HG02885 (cell line): ENCODE measurements at regions not wholly inside any gene's neighbourhood (a gene's known extent, or its start where the extent isn't known, plus 50 kb on each side); places are given as distances from the start of the nearest gene placed in this dataset.
A peak's percentile ranks its signal among the peaks of the same experiment; 100 is the strongest.
"Not testable (repeated sequence)": the region's sequence is repeated elsewhere in the genome, so short reads cannot be mapped to it uniquely, and the experiment has no call there.

Source experiments
- ATAC-seq: cut with Tn5 transposase; IDR thresholded peaks from one replicate; pipeline ENCODE4 v1.9.1; 2021; ENCODE audit warnings: mild to moderate bottlenecking; ENCODE audit not compliant: unreplicated experiment, poor library complexity

DNA sequence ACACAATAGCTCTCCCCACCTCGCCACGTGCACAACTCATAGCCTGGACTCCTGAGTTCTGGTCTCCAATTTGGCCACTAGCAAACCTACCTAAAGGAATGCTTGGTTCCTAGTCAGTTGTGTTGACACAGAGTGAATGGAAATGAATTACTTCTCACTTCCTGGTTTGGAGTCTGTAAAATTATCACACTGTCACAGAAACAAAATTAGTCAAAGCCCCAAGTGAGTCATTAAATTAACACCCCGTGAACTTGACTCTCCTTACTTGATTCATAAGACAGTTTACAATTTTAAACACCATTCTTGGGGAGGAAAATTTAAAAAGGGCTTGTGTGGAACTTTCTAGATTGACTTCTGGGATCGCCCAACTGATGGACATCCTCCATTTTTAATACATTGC is 276.2 kb upstream of the CTNNB1 start:
- no peak for ATAC-seq

DNA sequence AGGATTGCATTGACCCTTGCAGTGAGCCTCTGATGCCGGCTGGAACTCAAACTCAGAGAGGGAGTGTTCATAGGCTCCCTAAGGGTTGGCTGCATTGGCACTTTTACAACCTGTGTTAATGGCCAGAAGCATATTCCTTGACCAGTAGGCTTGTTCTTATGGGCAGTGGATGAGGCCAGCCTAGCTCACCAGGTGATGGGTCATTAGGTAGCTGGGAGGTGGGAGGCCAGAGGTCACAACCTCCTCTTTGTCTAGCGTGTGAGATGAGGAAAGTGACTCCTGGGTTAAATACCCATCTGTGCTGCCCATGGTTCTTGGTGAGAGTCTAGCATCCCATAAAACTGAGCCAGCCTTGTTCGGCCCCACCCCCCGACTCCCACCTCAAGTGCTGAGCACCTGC is 275.7 kb upstream of the CTNNB1 start:
- no peak for ATAC-seq

DNA sequence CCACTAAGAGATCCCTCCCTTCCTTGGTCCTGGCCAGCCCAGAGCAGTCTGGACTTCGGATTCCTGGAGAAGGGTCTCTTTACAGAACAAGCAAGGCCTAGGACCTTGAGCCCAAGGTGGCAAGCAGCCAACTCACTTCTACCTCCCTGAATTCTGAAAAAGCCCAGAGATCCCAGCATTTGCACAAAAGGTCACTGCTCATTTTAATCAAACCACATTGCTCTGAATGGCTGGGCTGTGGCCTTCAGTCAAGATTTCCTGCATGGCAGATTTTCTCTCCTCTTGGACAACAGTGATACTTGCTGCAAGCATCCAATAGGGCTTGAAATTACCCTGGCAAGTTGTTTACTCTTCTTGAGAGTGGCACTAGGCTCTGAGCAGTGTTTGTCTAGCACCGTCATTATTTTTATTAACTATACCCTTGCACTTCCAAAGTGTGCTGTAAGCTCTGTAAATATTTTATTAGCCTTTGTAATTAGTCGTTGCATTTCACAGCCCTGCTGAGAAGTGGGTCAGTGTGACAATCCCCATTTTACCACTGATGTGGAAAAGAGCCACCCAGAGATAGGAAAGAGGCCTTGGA is 274.7 kb upstream of the CTNNB1 start:
- no peak for ATAC-seq

DNA sequence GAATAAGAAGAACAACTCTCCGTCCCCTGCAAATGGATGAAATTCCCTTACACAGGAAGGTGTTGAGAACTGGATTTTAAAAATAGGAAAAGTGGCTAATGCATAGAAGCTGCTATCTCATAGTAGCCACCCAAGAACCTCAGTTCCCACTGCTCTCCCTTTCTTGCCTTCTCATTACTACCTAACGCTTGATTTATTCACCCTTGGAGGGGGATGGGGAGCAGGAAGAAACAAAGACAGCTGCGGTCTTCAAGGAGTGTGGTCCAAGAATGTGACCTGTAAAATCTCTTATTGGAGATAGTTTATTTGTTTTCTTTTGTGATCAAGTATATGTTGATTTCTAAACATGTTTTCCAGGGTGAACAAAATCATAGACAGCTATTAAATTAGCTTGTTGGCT is 274.1 kb upstream of the CTNNB1 start:
- ATAC-seq = no peak

DNA sequence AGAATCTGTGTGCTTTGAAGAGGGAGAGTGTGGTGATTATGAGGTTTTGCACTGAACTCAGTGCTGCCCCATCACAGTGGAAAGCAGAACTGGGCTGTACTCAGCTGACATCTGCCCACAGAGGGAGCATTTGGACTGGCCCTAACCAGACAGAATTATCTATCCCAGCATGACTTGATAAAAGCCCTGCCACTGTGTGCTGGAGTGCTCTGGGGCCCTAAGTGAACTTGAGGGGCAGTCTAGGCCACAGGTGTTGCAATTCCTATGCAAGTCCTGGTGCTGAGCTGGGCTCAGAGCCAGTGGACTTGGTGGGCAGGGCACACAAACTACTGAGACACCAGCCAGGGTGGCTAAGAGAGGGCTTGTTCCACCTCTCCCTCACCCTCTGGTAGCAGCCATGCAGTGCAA is 269.2 kb upstream of the CTNNB1 start:
- no peak for ATAC-seq

DNA sequence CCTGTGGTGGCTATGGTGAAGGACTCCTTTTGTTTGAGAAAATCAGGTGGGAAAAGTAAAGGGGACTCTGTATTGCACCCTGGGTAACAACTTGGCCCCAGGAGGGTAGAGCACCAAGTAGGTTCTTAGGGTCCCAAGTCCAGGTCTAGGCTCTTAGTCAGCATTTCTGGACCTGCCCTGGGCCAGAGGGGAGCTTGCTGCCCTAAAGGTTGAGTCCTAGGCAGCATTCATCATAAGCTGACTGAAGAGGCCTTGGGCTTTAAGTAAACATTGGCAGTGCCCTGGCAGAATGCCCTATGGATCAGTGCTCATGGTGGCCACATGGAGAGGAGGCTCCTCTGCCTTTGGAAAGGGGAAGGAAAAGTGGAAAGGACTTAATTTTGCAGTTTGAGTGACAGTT is 268.5 kb upstream of the CTNNB1 start:
- no peak for ATAC-seq

DNA sequence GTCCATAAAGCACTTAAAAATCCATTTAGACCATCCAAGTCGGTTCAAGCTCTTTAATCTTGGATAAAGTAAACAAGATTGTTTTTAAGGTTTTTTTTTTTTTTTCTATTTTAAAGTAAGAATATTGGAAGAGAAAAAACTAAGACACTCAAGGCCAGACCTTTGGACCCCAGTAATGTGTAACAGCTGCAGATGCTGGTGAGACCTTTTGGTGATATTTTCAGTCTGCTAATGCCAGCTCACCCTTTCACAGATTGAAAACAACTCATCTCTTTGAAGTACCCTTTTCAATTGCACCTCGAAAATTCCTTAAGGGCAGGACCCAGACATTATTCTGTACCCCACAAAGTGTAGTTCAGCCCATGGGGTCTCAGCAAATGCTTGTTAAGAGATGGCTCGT is 260.7 kb upstream of the CTNNB1 start:
- no peak for ATAC-seq

DNA sequence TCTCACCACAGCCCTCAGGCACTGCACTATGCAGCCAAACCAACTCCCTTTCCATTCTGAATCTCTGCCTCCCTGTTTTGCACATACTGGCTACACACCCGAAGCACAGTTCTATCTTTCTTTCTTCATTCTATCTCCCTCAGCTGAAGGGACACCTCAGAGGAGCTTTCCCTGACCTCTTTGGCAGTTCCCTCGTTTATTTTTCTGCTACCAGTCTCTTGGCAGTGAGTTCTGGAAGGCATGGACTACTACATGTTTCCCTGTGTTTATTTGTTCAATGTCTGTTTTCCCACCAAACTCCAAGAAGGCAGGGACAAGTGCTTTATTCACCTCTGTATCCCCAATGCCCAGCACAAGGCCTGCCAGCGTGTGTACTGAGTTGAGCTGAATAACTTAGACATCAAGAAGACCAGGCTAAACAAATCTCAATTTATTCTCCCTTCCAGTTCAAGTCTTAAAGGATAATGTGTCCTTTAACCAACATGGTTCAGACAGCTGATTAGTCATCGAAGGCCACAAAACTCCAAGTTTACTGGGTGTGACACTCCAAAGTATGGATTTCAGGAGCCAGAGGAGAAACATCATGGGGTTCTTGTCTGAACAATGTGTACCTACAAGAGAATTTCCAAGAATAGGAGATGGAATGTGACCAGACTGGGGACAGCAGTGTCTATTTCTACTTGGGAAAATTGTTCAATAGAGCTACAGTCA is 260.1 kb upstream of the CTNNB1 start:
- ATAC-seq = no peak

DNA sequence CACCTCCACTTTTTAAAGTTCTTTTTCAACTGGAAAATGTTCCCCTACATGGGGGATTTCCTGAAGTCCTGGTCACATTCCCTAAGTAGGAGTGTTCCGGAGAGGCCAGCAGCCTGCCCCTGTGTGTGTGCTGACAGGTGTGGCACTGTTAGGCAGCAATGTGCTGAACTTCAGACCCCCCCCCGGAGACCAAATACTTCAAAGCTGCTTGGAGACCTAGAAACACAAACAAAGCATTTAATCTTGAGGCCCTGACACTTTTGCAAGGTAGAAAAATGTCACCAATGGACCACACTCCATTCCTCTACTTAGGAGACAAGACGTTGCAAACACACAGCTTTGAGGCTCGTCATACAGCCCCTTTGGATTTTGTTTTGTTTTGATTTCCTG is 259.6 kb upstream of the CTNNB1 start:
- ATAC-seq = no peak

DNA sequence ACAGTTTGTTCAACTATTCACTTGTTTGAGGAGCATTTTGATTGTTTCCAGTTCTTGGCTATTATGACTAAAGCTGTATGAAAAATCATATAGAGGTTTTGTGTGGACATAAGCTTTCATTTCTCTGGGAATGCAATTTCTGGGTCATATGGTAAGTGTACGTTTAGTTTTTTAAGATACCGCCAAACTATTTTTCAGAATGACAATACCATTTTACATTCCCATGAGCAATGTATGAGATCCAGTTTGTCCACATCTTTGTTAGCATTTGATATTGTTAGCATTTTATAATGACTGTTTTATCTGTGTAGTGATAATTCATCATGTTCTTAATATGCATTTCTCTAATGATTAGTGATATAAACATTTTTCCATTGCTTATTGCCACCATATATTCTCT is 258.7 kb upstream of the CTNNB1 start:
- no peak for ATAC-seq

DNA sequence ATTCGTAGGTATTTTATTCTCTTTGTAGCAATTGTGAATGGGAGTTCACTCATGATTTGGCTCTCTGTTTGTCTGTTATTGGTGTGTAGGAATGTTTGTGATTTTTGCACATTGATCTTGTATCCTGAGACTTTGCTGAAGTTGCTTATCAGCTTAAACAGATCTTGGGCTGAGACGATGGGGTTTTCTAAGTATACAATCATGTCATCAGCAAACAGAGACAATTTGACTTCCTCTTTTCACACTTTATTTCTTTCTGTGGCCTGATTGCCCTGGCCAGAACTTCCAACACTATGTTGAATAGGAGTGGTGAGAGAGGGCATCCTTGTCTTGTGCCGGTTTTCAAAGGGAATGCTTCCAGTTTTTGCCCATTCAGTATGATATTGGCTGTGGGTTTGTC is 252.3 kb upstream of the CTNNB1 start:
- not testable (repeated sequence) for ATAC-seq

DNA sequence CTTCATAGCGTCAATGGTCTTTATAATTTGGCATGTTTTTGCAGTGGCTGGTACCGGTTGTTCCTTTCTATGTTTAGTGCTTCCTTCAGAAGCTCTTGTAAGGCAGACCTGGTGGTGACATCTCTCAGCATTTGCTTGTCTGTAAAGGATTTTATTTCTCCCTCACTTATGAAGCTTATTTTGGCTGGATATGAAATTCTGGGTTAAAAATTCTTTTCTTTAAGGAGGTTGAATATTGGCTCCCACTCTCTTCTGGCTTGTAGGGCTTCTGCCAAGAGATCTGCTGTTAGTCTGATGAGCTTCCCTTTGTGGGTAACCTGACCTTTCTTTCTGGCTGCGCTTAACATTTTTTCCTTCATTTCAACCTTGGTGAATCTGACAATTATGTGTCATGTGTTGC is 250.0 kb upstream of the CTNNB1 start:
- ATAC-seq = not testable (repeated sequence)

DNA sequence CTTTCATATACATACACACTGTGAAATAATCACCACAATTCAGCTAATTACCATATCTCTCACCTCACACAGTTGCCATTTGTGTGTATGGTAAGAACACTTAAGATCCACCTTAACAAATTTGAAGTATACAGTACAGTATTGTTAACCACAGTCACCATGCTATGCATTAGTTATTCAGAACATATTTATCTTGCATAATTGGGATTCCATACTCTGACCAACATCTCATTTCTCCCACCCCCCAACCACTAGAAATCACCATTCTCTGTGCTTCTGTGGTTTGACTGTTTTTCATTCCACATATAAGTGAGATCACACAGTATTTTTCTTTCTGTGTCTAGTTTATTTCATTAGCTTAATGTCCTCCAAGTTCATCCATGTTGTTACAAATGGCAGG is 247.7 kb upstream of the CTNNB1 start:
- no peak for ATAC-seq

DNA sequence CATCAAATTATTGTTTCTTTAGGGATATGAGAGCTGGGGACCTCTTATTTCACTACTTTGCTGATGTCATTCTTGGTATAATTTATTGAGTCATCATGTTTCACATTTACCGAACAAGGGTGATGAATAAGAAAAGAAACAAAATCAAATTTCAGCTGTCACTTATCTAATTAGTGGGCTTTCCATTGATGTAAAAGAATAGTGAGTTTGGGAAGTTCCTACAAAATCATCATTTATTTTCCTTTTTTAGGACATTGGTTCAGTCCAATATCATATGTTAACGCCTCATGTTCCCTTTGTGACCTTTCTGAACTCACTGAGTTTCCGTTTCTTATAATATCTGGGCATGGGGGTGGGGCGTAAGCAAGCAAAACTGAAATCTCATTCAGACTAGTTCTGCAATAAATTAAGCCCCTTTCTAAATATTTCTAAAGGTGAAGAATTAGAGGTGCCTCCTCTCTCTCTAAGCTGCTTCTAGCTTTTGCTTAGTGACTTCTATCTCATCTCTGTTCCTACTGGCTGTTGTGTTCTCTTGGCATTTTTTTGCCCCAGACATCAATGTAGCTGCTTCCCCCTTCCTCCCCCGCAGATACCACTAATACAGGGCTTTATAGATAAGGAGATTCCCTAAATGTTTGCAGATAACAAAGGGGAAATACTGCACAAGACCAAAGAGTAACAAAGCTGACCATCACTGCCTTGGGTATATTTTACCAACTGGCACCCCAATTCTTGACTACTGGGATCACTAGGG is 238.0 kb upstream of the CTNNB1 start:
- no peak for ATAC-seq

DNA sequence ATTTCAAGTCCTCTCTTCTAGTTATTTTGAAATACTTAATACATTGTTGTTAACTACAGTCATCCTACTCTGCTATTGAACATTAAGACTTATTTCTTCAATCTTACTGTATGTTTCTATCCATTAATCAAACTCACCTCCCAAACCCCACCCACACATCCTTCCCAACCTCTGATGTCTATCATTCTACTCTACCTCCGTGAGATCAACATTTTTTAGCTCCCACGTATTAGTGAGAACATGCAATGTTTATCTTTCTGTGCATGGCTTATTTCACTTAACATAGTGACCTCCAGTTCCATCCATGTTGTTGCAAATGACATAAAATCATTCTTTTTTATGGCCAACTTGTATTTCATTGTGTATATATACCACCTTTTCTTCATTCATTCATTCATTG is 236.6 kb upstream of the CTNNB1 start:
- no peak for ATAC-seq

DNA sequence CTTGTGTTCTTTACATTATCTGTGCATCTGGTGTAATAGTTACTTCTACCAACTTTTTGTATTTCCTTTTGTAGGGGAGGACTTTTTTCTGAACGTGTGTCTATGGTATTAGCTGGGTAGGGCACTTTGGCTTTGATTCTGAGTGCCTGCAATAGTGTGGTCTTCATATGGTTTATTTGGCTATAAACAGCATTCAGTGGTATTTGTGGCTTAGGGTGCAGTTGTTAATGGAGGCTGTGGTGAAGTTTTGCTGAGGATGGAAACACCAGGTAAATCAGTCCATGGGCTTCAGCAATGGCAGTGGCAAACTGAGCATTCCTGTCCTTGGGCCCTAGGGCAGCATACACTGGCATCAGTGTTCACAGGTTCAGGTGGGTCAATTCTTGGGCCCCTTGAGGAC is 230.6 kb upstream of the CTNNB1 start:
- no peak for ATAC-seq

DNA sequence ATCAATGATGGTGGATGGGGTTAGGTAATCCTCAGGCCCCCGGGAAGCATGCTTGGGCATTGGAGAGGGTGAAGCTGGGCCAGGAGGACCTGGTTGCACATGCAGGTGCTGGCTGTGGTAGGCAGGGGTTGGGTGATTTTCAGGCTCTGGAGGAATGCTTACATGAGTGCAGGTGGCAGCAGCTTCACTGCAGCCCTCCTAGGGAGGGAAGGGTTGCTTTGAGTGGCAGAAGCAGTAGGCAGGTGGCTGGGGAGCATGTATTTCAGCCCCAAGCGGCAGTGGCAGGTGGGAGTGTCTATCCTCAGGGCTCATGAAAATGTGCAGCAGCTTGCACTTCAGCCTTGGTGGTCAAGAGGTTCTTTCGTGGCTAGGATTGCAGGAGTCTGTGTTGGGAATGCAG is 230.0 kb upstream of the CTNNB1 start:
- no peak for ATAC-seq

DNA sequence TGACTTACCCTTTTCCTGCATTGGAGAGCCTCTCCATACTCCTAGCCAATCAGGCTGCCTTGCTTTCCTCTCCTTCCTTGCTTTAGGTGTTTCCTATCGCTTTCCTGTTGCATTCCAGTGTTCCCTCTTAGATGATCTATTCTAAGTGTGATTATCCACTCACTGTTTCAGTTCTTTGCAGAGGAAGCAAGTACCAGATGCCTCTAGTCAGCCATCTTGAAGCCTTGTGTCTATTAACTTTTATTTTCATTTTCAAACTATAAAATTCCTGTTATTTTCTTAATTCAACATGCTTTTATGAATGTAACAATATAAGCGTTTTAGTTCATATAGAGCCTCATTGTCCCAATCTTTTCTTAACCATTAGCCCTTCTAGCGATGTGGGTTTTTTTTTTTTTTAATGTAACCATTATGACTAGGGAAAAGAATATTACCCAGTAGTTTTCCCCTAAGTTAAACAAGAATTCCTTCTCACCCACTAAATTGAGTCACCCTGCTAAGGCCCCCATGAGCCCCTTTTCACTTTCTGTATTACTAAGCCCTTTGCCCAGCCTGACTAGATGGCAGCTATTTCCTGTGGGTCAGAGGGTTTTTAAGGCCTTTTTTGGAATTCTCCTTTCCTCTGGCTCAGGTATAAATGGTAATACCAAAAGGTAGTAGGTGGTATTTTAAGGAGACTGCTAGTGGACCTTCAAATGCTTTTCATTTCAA is 229.4 kb upstream of the CTNNB1 start:
- ATAC-seq = no peak

DNA sequence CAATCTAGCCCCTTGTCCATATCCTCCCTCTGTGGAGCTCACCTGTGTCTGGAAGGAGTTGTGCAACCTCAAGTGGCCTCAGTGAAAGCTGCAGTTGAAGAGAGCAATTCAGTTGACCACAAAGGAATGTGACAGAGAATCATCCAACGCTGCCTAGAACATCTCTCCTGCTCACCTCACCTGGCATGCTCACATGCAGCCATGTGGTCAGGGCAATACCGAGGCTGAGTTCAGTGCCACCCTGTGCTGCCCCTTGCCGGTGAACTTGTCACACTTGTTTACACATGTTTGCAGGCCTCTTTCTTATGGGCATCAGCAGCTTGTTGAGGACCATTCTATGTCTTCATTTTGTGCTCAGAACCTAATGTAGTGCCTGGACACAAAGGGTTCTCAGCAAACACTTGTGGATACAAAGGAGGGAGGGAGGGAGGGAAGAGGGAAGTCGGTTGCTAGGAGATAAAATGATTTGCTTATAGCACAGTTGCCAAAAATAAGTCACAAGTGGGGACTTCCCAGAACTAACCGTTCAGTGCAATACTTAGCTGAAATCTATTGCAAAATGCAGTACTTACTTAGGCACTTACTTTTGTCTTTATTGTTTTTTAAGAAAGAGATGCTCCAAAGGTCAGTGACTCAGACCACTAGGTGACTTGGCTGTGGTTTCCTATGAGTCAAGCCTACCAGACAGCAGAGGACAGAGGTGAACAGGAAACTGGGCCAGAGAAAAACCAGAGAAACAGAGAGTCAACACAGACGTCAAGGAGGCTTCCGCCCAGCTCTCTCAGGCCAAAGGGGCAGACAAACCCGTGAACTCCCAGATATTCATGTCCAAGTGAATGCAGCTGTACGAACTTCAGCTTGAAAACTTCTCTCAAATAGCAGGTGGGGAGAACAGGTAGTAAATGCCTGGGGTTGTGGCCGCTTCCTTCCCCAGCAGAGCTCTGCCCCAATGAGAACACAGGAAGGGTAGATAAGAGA is 227.8 kb upstream of the CTNNB1 start:
- peak; percentile 97 for ATAC-seq

DNA sequence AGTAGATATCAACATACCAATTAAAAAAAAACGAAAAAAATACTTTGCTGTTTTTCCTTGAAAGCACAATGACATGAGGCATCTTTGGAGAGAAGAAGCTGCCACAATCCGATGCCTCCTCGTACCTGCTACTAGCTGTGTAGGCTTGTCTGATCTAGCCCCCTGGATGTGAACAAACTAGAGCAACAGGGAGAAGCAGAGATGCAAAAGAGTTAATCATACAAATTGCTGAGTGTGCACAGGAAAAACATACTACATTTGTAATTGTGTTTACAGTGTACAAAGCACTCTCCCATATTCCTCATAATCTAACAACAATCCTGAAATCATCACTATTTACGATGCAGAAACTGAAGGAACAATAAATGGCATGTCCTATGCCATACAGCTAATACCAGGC is 227.0 kb upstream of the CTNNB1 start:
- ATAC-seq = no peak
